H1 (cell line): ENCODE measurements at regions not wholly inside any gene's neighbourhood (a gene's known extent, or its start where the extent isn't known, plus 50 kb on each side); places are given as distances from the start of the nearest gene placed in this dataset.

Experiments
- CTCF ChIA-PET: fragments of 300-600 bp; sonication (Branson Sonifier 250); formaldehyde crosslinking; loops from one replicate; lab custom pipeline; 2021; ENCODE audit not compliant: partially characterized antibody; lab: Charles Lee
- POLR2A ChIA-PET: fragments of 300-600 bp; sonication (Branson Sonifier 250); formaldehyde crosslinking; loops from one replicate; lab custom pipeline; 2021; ENCODE audit warnings: inconsistent platforms; ENCODE audit not compliant: partially characterized antibody; lab: Charles Lee
- DNase-seq, 2 experiments: peaks; one replicate each; pipeline versions ENCODE4 v3.0.0 to v3.0.0-alpha.2; 2010 to 2022; ENCODE audit warnings: low spot score in 2 of 2, low read depth in 1 of 2, mixed read lengths in 1 of 2
- FAIRE-seq: peaks from 2 replicates; lab custom pipeline; 2011; peaks lifted over from hg19 to GRCh38; lab: Jason Lieb, UNC
- H2AFZ ChIP-seq: 2 replicates; pipeline ENCODE4 v1.8.1; 2012; ENCODE audit warnings: low read length, inconsistent platforms
- H2AK5ac ChIP-seq: 2 replicates; pipeline ENCODE4 v1.6.1; 2013; ENCODE audit warnings: low read depth, low read length
- H2BK120ac ChIP-seq: replicated peaks from 2 replicates; pipeline ENCODE3; 2013; ENCODE audit warnings: low read depth, low read length, inconsistent platforms
- H2BK12ac ChIP-seq: 2 replicates; pipeline ENCODE4 v1.6.1; 2013; ENCODE audit warnings: low read depth, low read length
- H2BK15ac ChIP-seq: 2 replicates; pipeline ENCODE4 v1.6.1; 2013; ENCODE audit warnings: low read length
- H2BK20ac ChIP-seq: 2 replicates; pipeline ENCODE4 v1.6.1; 2013; ENCODE audit warnings: low read length
- H2BK5ac ChIP-seq: 2 replicates; pipeline ENCODE4 v1.6.1; 2013; ENCODE audit warnings: low read depth, low read length
- H3K14ac ChIP-seq: 2 replicates; pipeline ENCODE4 v1.6.1; 2013; ENCODE audit warnings: inconsistent platforms; ENCODE audit not compliant: insufficient read length
- H3K18ac ChIP-seq: 2 replicates; pipeline ENCODE4 v1.6.1; 2013; ENCODE audit warnings: low read length; ENCODE audit errors: extremely low read depth
- H3K23ac ChIP-seq: 2 replicates; pipeline ENCODE4 v1.6.1; 2013; ENCODE audit warnings: inconsistent platforms; ENCODE audit not compliant: insufficient read length
- H3K23me2 ChIP-seq: 2 replicates; pipeline ENCODE4 v1.6.1; 2013; ENCODE audit warnings: low read depth, low read length
- H3K27ac ChIP-seq: 2 replicates; pipeline ENCODE4 v1.6.1; 2011; ENCODE audit warnings: low read depth, low read length, inconsistent platforms
- H3K27me3 ChIP-seq, 4 experiments: replicated peaks in 1 of 4; 1 replicate in 1 of 4; 2 replicates in 3 of 4; pipeline versions ENCODE4 v1.6.1 to v1.8.1; 2011 to 2013; ENCODE audit warnings: low read length in 3 of 4, mild to moderate bottlenecking in 3 of 4, inconsistent platforms in 2 of 4, mixed read lengths in 2 of 4, moderate library complexity in 1 of 4; ENCODE audit not compliant: control insufficient read depth in 3 of 4, insufficient read depth in 3 of 4; ENCODE audit errors: extremely low read depth in 1 of 4
- H3K36me3 ChIP-seq, 4 experiments: 2 replicates each; pipeline versions ENCODE4 v1.6.1 to v1.8.1; 2011 to 2013; ENCODE audit warnings: mild to moderate bottlenecking in 4 of 4, low read length in 3 of 4, moderate library complexity in 2 of 4, control low read depth in 1 of 4, inconsistent platforms in 1 of 4; ENCODE audit not compliant: insufficient read depth in 4 of 4, control insufficient read depth in 2 of 4
- H3K4ac ChIP-seq: replicated peaks from 2 replicates; pipeline ENCODE3; 2013; ENCODE audit warnings: low read length, low read depth, mixed read lengths, inconsistent platforms; ENCODE audit not compliant: insufficient read length
- H3K4me1 ChIP-seq, 4 experiments: replicated peaks in 1 of 4; 1 replicate in 1 of 4; 2 replicates in 3 of 4; pipeline versions ENCODE4 v1.6.1 to v1.8.1; 2011 to 2013; ENCODE audit warnings: low read length in 3 of 4, inconsistent platforms in 2 of 4, mixed read lengths in 1 of 4; ENCODE audit not compliant: insufficient read depth in 4 of 4, control insufficient read depth in 3 of 4
- H3K4me2 ChIP-seq, 2 experiments: 2 replicates each; pipeline versions ENCODE4 v1.6.1 to v1.8.1; 2011 to 2013; ENCODE audit warnings: low read depth in 2 of 2, low read length in 2 of 2, control low read depth in 1 of 2, inconsistent platforms in 1 of 2, mild to moderate bottlenecking in 1 of 2; ENCODE audit not compliant: insufficient read depth in 1 of 2
- H3K4me3 ChIP-seq, 4 experiments: fragments of 200-600, 300-600 bp in 1 of 4; sonication (generic), shearing (Covaris generic), sonication (Bioruptor Twin) in 1 of 4; 2 replicates each; pipeline versions ENCODE4 v1.5.1 to v1.8.1; 2011 to 2016; ENCODE audit warnings: low read length in 4 of 4, low read depth in 3 of 4, control low read depth in 2 of 4, inconsistent platforms in 2 of 4, mild to moderate bottlenecking in 2 of 4, mixed read lengths in 1 of 4, moderate library complexity in 1 of 4; ENCODE audit not compliant: insufficient read depth in 2 of 4; ENCODE audit errors: extremely low read depth in 1 of 4
- H3K56ac ChIP-seq: replicated peaks from 2 replicates; pipeline ENCODE3; 2013; ENCODE audit warnings: low read depth, mild to moderate bottlenecking, mixed read lengths, low read length, inconsistent platforms; ENCODE audit not compliant: insufficient read length
- H3K79me1 ChIP-seq: 2 replicates; pipeline ENCODE4 v1.6.1; 2013; ENCODE audit warnings: low read depth, low read length, control low read depth
- H3K79me2 ChIP-seq, 2 experiments: 2 replicates each; pipeline versions ENCODE4 v1.6.1 to v1.8.1; 2012 to 2013; ENCODE audit warnings: low read length in 2 of 2, mild to moderate bottlenecking in 2 of 2, inconsistent platforms in 1 of 2; ENCODE audit not compliant: insufficient read depth in 2 of 2, control insufficient read depth in 1 of 2
- H3K9ac ChIP-seq, 4 experiments: replicated peaks in 1 of 4; 1 replicate in 1 of 4; 2 replicates in 3 of 4; pipeline versions ENCODE4 v1.6.1 to v1.8.1; 2011 to 2013; ENCODE audit warnings: low read depth in 3 of 4, low read length in 3 of 4, control low read depth in 2 of 4, mild to moderate bottlenecking in 2 of 4, moderate library complexity in 2 of 4, inconsistent platforms in 1 of 4; ENCODE audit errors: extremely low read depth in 1 of 4
- H3K9me3 ChIP-seq, 2 experiments: 2 replicates each; pipeline versions ENCODE4 v1.6.1 to v1.8.1; 2012 to 2013; ENCODE audit warnings: mild to moderate bottlenecking in 2 of 2, moderate library complexity in 2 of 2, control low read depth in 1 of 2, inconsistent platforms in 1 of 2, low read depth in 1 of 2, low read length in 1 of 2, mixed read lengths in 1 of 2; ENCODE audit not compliant: insufficient read depth in 2 of 2
- H4K20me1 ChIP-seq, 2 experiments: replicated peaks in 1 of 2; 2 replicates each; pipeline versions ENCODE3 to v1.8.1; 2011 to 2013; ENCODE audit warnings: inconsistent platforms in 2 of 2, low read length in 2 of 2, mild to moderate bottlenecking in 1 of 2; ENCODE audit not compliant: insufficient read depth in 2 of 2, control insufficient read depth in 1 of 2
- H4K5ac ChIP-seq: 2 replicates; pipeline ENCODE4 v1.6.1; 2013; ENCODE audit warnings: low read length, low read depth, mixed read lengths, inconsistent platforms; ENCODE audit not compliant: insufficient read length
- H4K8ac ChIP-seq: 2 replicates; pipeline ENCODE4 v1.8.0; 2013; ENCODE audit warnings: mild to moderate bottlenecking, moderate library complexity, low read length, inconsistent platforms; ENCODE audit not compliant: insufficient read depth; ENCODE audit errors: extremely low read depth
- H4K91ac ChIP-seq: replicated peaks from 2 replicates; pipeline ENCODE3; 2013; ENCODE audit warnings: low read length, mixed read lengths, inconsistent platforms; ENCODE audit not compliant: insufficient read length
- ASH2L ChIP-seq: fragments of 200-600, 300-600 bp; sonication (generic); IDR thresholded peaks from one replicate; pipeline ENCODE4 v1.7.1; 2017; ENCODE audit warnings: low read length
- CREB1 ChIP-seq: IDR thresholded peaks from 2 replicates; pipeline ENCODE4 v1.6.1; 2012; ENCODE audit warnings: inconsistent platforms
- HDAC2 ChIP-seq, 2 experiments: fragments of 300-600 bp in 1 of 2; sonication (generic) in 1 of 2; IDR thresholded peaks; 2 replicates each; pipeline ENCODE4 v1.6.1; 2011 to 2012; ENCODE audit warnings: low read depth in 2 of 2, low read length in 2 of 2, mild to moderate bottlenecking in 2 of 2, moderate library complexity in 2 of 2, borderline replicate concordance in 1 of 2, inconsistent platforms in 1 of 2
- JUN ChIP-seq: IDR thresholded peaks from 2 replicates; pipeline ENCODE4 v1.6.1; 2011; ENCODE audit warnings: low read depth, mild to moderate bottlenecking, improper control_type of control experiment, low read length
- MAFK ChIP-seq: IDR thresholded peaks from 2 replicates; pipeline ENCODE4 v1.6.1; 2012; ENCODE audit warnings: low read depth, mild to moderate bottlenecking, improper control_type of control experiment, low read length
- PHF8 ChIP-seq: fragments of 200-600 bp; sonication (generic); conservative IDR thresholded peaks from 2 replicates; pipeline ENCODE4 v1.7.1; 2012; ENCODE audit warnings: low read depth, mild to moderate bottlenecking, inconsistent platforms, low read length, moderate library complexity
- SIX5 ChIP-seq: IDR thresholded peaks from 2 replicates; pipeline ENCODE4 v1.6.1; 2011; ENCODE audit warnings: mild to moderate bottlenecking, low read depth, low read length
- WGBS, 2 experiments: shearing (Covaris generic) in 1 of 2; methylation state at CpG; one replicate each; pipeline versions ENCODE4 v1.1.6 to v1.1.7; 2013 to 2015; ENCODE audit warnings: low lambda C conversion rate in 2 of 2, mixed read lengths in 2 of 2, inconsistent platforms in 1 of 2, low coverage in 1 of 2, missing lambda C conversion rate in 1 of 2; ENCODE audit not compliant: insufficient replicate concordance in 2 of 2, insufficient coverage in 1 of 2, insufficient read length in 1 of 2; ENCODE audit errors: extremely low coverage in 1 of 2, missing lambda C conversion rate in 1 of 2; 5-methylcytosine and 5-hydroxymethylcytosine counted together
- TF ChIP-seq, protein P1 (sequence below): IDR thresholded peaks from 2 replicates; pipeline ENCODE4 v1.6.1; 2012; ENCODE audit warnings: low read length, inconsistent platforms

DNA sequence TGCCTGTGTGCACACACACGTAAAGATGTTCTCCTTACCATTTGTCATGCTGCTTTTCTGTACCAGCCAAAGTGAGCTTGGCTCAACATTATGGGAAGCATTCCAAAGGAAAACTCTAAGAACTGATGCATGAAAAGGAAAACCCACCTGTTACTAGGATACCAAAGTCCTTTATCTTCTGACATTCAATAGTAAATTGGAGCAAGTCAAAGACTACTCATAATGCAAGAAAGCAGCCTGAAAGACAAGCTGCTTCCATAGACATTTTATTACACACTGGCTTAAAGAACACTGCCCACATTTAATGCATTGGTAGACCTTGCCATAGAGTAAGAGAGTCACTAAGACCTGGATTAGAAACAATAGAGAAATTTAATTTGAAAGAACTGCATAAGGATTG is 159.0 kb downstream of the LRIG3 start:
- Histone ChIP-seq H3K4me3 (no peak overlapping the region), H3K79me2 (no peaks in the 10 kb centered on the region), H3K4ac (no peak overlapping the region), H3K56ac (no peak overlapping the region), H2BK120ac (no peak overlapping the region), H3K4me2 (no peak overlapping the region), H3K36me3 (no peaks in the 10 kb centered on the region), H4K20me1 (no peaks in the 10 kb centered on the region), H2BK5ac (no peak overlapping the region), H2BK15ac (no peak overlapping the region), H3K18ac (no peak overlapping the region), H2BK20ac (no peak overlapping the region), H3K23me2 (no peaks in the 10 kb centered on the region), H2AK5ac (no peak overlapping the region), H3K4me1 (no peaks in the 10 kb centered on the region), H3K9me3 (no peaks in the 10 kb centered on the region), H2AFZ (no peak overlapping the region), H3K79me1 (no peaks in the 10 kb centered on the region), H3K27me3 (no peaks in the 10 kb centered on the region), H3K23ac (no peak overlapping the region), H3K9ac (no peak overlapping the region), H4K91ac (no peak overlapping the region), H2BK12ac (no peak overlapping the region), H3K27ac (no peak overlapping the region), H4K5ac (no peak overlapping the region), H4K8ac (no peak overlapping the region), H3K14ac (no peak overlapping the region)
- TF ChIP-seq JUN (no peak), SIX5 (no peak), CREB1 (no peak), MAFK (no peak), HDAC2 (IDR thresholded peaks at IDR 0.05; ENCODE audit: borderline replicate concordance in 1 of 2, low read depth in 2 of 2, low read length in 2 of 2) (no peak), ASH2L (no peak), PHF8 (no peak)
- TF ChIP-seq, protein P1, sequence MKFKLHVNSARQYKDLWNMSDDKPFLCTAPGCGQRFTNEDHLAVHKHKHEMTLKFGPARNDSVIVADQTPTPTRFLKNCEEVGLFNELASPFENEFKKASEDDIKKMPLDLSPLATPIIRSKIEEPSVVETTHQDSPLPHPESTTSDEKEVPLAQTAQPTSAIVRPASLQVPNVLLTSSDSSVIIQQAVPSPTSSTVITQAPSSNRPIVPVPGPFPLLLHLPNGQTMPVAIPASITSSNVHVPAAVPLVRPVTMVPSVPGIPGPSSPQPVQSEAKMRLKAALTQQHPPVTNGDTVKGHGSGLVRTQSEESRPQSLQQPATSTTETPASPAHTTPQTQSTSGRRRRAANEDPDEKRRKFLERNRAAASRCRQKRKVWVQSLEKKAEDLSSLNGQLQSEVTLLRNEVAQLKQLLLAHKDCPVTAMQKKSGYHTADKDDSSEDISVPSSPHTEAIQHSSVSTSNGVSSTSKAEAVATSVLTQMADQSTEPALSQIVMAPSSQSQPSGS, result no peak
- WGBS, 2 experiments, result 76% methylated on average over 1 of the region's 1 CpG; no CpG with 5 or more reads in 1 of the 2 experiments
- FAIRE-seq, result no peak
- DNase-seq, result no peak
- POLR2A ChIA-PET, result no interaction called here
- CTCF ChIA-PET, result no interaction called here
